SK-N-SH treated with all-trans-retinoic acid at 6 μM for 48 hours (cell line): ENCODE measurements at regions not wholly inside any gene's neighbourhood (a gene's known extent, or its start where the extent isn't known, plus 50 kb on each side); places are given as distances from the start of the nearest gene placed in this dataset.

Source experiments
- ATAC-seq: fragments of 200-7000 bp; cut with Tn5 transposase; 3 replicates; pipeline ENCODE4 v1.9.1; 2020; ENCODE audit warnings: mild to moderate bottlenecking, moderate library complexity
- ARNTL ChIP-seq: fragments of 450-650 bp; formaldehyde crosslinking; IDR thresholded peaks from 2 replicates; pipeline ENCODE4 v1.5.0; 2020; ENCODE audit warnings: low read depth, mild to moderate bottlenecking, moderate library complexity, borderline replicate concordance
- BACH2 ChIP-seq: fragments of 250-450 bp; sonication (Bioruptor Pico); IDR thresholded peaks from 2 replicates; pipeline ENCODE4 v1.9.0; 2021; ENCODE audit warnings: mild to moderate bottlenecking, borderline replicate concordance
- CSRNP3 ChIP-seq: fragments of 250-450 bp; sonication (Bioruptor Pico); IDR thresholded peaks from 2 replicates; pipeline ENCODE4 v1.5.1; 2021; ENCODE audit warnings: mild to moderate bottlenecking, moderate library complexity
- GLIS3 ChIP-seq: fragments of 250-450 bp; sonication (Bioruptor Pico); IDR thresholded peaks from 2 replicates; pipeline ENCODE4 v1.5.0; 2020; ENCODE audit warnings: mild to moderate bottlenecking, moderate library complexity
- ISL1 ChIP-seq: fragments of 250-450 bp; sonication (Bioruptor Pico); IDR thresholded peaks from 2 replicates; pipeline ENCODE4 v2.1.2; 2022; ENCODE audit warnings: mild to moderate bottlenecking, moderate library complexity
- PATZ1 ChIP-seq: fragments of 250-450 bp; sonication (Bioruptor Pico); IDR thresholded peaks from 2 replicates; pipeline ENCODE4 v1.8.0; 2020; ENCODE audit warnings: mild to moderate bottlenecking, moderate library complexity, borderline replicate concordance
- POU6F1 ChIP-seq: fragments of 250-450 bp; sonication (Bioruptor Pico); IDR thresholded peaks from 2 replicates; pipeline ENCODE4 v1.8.0; 2021; ENCODE audit warnings: low read depth, mild to moderate bottlenecking, moderate library complexity, borderline replicate concordance
- PPARA ChIP-seq: fragments of 250-450 bp; sonication (Bioruptor Pico); IDR thresholded peaks from 2 replicates; pipeline ENCODE4 v1.5.0; 2020; ENCODE audit warnings: mild to moderate bottlenecking, borderline replicate concordance
- RARB ChIP-seq: fragments of 250-450 bp; sonication (Bioruptor Pico); IDR thresholded peaks from 2 replicates; pipeline ENCODE4 v1.8.0; 2021; ENCODE audit warnings: mild to moderate bottlenecking, moderate library complexity
- SNAI2 ChIP-seq: fragments of 250-450 bp; sonication (Bioruptor Pico); IDR thresholded peaks from 2 replicates; pipeline ENCODE4 v1.5.0; 2020; ENCODE audit warnings: mild to moderate bottlenecking, moderate library complexity
- TCF4 ChIP-seq: fragments of 250-450 bp; sonication (Bioruptor Pico); IDR thresholded peaks from 2 replicates; pipeline ENCODE4 v1.8.0; 2021; ENCODE audit warnings: mild to moderate bottlenecking, moderate library complexity, borderline replicate concordance
- TSHZ2 ChIP-seq: fragments of 250-450 bp; sonication (Bioruptor Pico); IDR thresholded peaks from 2 replicates; pipeline ENCODE4 v1.5.0; 2020; ENCODE audit warnings: mild to moderate bottlenecking, moderate library complexity
- ZC3H10 ChIP-seq: fragments of 250-450 bp; sonication (Bioruptor Pico); IDR thresholded peaks from 2 replicates; pipeline ENCODE4 v1.5.1; 2021; ENCODE audit warnings: mild to moderate bottlenecking, moderate library complexity
- ZFP3 ChIP-seq: fragments of 250-450 bp; sonication (Bioruptor Pico); IDR thresholded peaks from 2 replicates; pipeline ENCODE4 v1.5.0; 2020; ENCODE audit warnings: mild to moderate bottlenecking, moderate library complexity
- ZFP30 ChIP-seq: fragments of 450-650 bp; formaldehyde crosslinking; IDR thresholded peaks from 2 replicates; pipeline ENCODE4 v1.5.0; 2022; ENCODE audit warnings: mild to moderate bottlenecking, moderate library complexity
- ZNF565 ChIP-seq: fragments of 450-650 bp; formaldehyde crosslinking; conservative IDR thresholded peaks from 2 replicates; pipeline ENCODE4 v1.5.0; 2020; ENCODE audit warnings: low read depth, mild to moderate bottlenecking, moderate library complexity
- ZNF70 ChIP-seq: fragments of 450-650 bp; formaldehyde crosslinking; IDR thresholded peaks from 2 replicates; pipeline ENCODE4 v1.5.0; 2020; ENCODE audit warnings: mild to moderate bottlenecking, moderate library complexity
- ZNF8 ChIP-seq: fragments of 450-650 bp; formaldehyde crosslinking; IDR thresholded peaks from 2 replicates; pipeline ENCODE4 v1.5.0; 2020; ENCODE audit warnings: mild to moderate bottlenecking, moderate library complexity
- TF ChIP-seq, protein P1 (sequence below): fragments of 250-450 bp; sonication (Bioruptor Pico); IDR thresholded peaks from 2 replicates; pipeline ENCODE4 v1.5.1; 2020; ENCODE audit warnings: low read depth, mild to moderate bottlenecking, moderate library complexity

- TF ChIP-seq ZFP30 (CRISPR knock-in tag) (no peak), CSRNP3 (CRISPR knock-in tag) (no peak), ZNF70 (no peak), PPARA (CRISPR knock-in tag) (no peak), ZNF8 (CRISPR knock-in tag) (no peak), ARNTL (CRISPR knock-in tag) (no peak), POU6F1 (CRISPR knock-in tag) (no peak), GLIS3 (CRISPR knock-in tag) (no peak), ZNF565 (CRISPR knock-in tag) (no peak), ISL1 (CRISPR knock-in tag) (no peak)
- TF ChIP-seq, protein P1, sequence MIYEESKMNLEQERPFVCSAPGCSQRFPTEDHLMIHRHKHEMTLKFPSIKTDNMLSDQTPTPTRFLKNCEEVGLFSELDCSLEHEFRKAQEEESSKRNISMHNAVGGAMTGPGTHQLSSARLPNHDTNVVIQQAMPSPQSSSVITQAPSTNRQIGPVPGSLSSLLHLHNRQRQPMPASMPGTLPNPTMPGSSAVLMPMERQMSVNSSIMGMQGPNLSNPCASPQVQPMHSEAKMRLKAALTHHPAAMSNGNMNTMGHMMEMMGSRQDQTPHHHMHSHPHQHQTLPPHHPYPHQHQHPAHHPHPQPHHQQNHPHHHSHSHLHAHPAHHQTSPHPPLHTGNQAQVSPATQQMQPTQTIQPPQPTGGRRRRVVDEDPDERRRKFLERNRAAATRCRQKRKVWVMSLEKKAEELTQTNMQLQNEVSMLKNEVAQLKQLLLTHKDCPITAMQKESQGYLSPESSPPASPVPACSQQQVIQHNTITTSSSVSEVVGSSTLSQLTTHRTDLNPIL (CRISPR knock-in tag), result no peak
- ATAC-seq, result no peak
These were observed 174.9 kb downstream of the QDPR start for GRCh38 chr4:17336986-17337385.

GRCh38 chr4:17336524-17336961, 175.3 kb downstream of the QDPR start:
- no peak for TF ChIP-seq CSRNP3 (CRISPR knock-in tag)
- TF ChIP-seq BACH2, result no peak
- TF ChIP-seq ZNF70, result no peak
- TF ChIP-seq ARNTL (CRISPR knock-in tag), result no peak
- no peak for TF ChIP-seq GLIS3 (CRISPR knock-in tag)
- no peak for TF ChIP-seq ZFP3 (CRISPR knock-in tag)
- TF ChIP-seq POU6F1 (CRISPR knock-in tag), result no peak
- no peak for TF ChIP-seq TSHZ2 (CRISPR knock-in tag)
- no peak for TF ChIP-seq ZFP30 (CRISPR knock-in tag)
- no peak for TF ChIP-seq ISL1 (CRISPR knock-in tag)
- no peak for TF ChIP-seq PPARA (CRISPR knock-in tag)
- no peak for TF ChIP-seq ZC3H10 (CRISPR knock-in tag)
- TF ChIP-seq RARB (CRISPR knock-in tag), result no peak
- no peak for TF ChIP-seq SNAI2 (CRISPR knock-in tag)
- no peak for TF ChIP-seq TCF4
- TF ChIP-seq, protein P1 (CRISPR knock-in tag), result no peak
- no peak for TF ChIP-seq ZNF565 (CRISPR knock-in tag)
- no peak for TF ChIP-seq PATZ1
- ATAC-seq, result no peak
